ENCODE measurements at regions not wholly inside any gene's neighbourhood (a gene's known extent, or its start where the extent isn't known, plus 50 kb on each side); places are given as distances from the start of the nearest gene placed in this dataset.

DNA sequence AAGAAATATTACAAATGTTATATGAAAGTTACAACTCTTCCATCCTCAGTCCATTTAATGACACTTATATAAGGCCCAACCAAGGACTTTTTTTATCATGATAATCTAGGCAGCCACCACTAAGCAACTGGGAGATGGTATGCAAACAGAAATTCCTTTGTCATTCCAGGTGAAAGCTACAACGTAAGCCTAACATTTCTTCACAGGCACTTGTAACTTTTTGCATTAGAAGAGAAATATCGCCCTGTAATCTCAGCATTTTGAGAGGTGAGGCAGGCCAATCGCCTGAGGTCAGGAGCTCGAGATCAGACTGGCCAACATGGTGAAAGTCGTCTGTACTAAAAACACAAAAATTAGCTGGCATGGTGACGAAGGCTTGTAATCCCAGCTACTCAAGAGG is 581.2 kb upstream of the SLC8A1 start:
- TF ChIP-seq EZH2 (IDR thresholded peaks at IDR 0.05; ENCODE audit: low read depth), result no peak
- TF ChIP-seq, protein P1, sequence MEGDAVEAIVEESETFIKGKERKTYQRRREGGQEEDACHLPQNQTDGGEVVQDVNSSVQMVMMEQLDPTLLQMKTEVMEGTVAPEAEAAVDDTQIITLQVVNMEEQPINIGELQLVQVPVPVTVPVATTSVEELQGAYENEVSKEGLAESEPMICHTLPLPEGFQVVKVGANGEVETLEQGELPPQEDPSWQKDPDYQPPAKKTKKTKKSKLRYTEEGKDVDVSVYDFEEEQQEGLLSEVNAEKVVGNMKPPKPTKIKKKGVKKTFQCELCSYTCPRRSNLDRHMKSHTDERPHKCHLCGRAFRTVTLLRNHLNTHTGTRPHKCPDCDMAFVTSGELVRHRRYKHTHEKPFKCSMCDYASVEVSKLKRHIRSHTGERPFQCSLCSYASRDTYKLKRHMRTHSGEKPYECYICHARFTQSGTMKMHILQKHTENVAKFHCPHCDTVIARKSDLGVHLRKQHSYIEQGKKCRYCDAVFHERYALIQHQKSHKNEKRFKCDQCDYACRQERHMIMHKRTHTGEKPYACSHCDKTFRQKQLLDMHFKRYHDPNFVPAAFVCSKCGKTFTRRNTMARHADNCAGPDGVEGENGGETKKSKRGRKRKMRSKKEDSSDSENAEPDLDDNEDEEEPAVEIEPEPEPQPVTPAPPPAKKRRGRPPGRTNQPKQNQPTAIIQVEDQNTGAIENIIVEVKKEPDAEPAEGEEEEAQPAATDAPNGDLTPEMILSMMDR (conservative IDR thresholded peaks at IDR 0.05), result no peak

Measured in PC-9 (cell line).